ENCODE measurements at regions not wholly inside any gene's neighbourhood (a gene's known extent, or its start where the extent isn't known, plus 50 kb on each side); places are given as distances from the start of the nearest gene placed in this dataset.

DNA sequence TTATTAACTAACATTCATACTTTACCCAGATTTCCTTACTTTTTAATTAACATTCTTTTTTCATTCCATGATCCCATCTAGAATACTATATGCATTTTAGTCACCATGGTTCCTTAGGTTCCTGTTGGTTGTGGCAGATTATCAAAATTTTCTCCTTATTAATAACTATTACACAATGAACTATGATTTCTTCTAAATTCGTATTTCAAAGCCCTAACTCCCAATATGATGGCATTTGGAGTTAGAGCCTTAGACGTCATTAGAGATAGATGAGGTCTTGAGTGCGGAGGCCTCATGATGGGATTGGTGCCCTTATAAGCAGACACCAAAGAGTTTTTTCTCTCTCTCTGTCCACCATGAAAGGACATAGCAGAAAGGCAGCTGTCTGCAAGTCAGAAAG, 485.4 kb downstream of the TLR4 start:
- DNase-seq (ENCODE audit: low read depth) = no peak

DNA sequence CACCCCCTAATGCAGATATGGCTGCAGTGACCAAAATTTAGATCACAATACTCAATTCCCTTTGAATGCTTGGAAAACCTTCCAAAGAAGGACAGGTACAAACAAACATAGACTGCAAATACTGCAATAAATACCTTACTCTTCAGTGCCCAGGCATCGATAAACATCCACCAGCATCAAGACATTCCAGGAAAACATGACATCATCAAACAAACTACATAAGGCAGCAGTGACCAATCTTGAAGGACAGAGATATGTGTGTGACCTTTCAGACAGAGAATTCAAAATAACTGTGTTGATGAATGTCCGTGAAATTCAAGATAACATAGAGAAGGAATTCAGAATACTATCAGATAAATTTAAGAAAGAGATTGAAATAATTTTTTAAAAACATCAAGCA, 488.6 kb downstream of the TLR4 start:
- DNase-seq (ENCODE audit: low read depth) = no peak

DNA sequence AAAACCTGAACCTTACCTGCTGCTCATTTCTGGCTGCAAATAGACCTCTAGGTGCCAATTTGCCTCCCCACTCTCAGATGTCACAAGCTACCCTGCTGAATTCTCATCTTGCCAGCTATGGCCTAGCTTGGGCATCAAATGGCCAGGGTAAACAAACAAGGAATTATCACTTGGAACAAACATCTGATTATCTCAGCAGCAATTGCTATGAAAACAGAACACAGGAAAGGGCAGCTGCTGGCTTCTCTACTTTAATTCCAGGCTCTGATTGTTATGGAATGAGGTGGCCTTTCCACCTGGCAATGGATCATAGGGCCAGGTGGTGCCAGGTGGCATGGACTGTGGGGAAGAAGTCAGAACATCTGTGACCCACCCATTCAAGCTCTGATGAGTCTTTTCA, 505.1 kb downstream of the TLR4 start:
- DNase-seq (ENCODE audit: low read depth) = no peak

DNA sequence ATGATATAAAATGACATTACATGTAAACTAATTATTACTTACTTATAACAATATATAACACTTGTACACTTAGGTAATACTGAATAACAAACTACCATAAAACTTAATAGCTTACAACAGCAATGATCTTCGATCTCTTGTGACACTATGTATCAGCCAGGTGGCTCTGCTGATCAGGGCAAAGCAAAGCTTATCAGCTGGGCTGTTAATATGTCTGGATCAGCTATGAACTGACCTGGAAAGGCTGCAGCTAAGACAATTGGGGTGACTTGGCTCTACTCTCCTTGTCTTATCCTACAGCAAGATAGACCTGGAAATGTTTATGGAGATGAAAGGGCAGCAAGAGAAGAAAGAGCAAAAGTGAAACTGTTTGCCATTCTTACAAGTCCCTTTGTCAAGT, 511.3 kb downstream of the TLR4 start:
- no peak for DNase-seq (ENCODE audit: low read depth)

DNA sequence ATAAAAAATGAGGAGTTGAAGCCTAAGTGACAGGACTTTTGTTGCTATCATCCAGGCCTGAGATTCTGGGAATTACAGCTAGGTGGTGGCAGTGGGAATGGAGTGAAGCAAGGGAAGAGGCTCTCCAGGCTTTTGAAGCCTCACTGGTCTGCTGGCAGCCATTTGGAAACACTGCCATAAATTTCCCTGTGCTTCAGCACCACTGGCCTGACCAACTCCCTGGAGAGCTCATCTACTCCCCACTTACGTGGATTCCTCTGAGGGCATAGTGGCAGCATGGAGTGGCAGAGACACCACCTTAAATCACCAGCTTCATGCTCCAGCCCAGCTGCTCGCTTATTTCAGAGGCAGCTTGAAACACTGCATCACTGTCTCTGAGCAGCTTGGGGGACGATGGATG, 518.2 kb downstream of the TLR4 start:
- DNase-seq (ENCODE audit: low read depth) = no peak

DNA sequence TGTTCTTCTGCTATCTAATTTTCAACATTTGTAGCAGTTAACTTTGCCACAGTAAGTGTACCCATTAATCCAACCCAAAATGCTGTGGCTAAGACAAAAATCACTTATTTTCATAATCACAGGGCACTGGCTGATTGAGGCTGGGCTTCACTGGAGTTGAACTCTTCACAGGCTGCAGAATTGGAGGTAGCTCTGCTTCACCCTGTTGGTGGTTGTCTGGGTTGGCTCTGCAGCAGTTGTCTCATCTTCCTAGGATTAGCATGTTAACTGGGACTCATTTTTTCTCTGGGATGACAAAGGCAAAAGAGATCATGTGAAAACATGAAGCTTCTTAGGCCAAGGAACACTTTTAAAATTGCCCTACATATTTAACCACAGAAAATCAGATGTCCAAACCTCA, 518.9 kb downstream of the TLR4 start:
- DNase-seq (ENCODE audit: low read depth) = no peak

DNA sequence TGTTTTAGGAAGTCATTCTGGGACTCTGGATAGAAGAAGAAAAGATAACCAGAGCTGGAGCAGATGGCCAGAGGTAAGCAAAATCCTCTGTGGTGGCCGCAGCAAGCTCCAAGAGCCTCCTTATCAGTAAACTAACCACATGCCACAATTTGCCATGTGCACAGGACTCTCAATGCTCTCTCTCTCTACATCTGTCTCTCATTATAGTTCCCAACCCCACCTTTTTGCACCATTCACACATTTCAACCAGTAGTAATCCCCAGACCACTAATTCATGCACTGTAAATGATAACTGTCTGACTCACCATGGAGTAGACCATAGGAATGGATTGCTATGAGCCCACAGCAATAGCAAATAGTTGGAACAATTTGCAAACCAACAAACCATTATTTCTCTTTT, 526.1 kb downstream of the TLR4 start:
- no peak for DNase-seq (ENCODE audit: low read depth)

DNA sequence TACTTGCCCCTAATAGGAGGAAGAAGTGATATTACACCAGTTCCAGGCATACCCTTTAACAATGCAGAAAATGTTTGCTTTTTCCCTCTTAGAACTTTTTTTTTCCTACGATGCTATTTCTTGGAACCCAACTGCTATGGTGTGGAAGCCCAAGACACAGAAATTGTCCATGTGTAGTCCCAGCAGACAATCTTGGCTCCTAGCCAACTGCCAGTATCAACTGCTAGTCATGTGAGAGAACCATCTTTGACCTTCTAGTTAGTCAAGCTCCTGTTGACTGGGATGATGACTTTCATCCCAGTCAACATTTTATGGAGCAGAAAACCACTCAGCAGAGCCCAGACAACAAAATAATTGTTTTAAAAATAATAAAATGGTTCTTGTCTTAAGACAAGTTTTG, 532.4 kb downstream of the TLR4 start:
- DNase-seq (ENCODE audit: low read depth) = no peak

DNA sequence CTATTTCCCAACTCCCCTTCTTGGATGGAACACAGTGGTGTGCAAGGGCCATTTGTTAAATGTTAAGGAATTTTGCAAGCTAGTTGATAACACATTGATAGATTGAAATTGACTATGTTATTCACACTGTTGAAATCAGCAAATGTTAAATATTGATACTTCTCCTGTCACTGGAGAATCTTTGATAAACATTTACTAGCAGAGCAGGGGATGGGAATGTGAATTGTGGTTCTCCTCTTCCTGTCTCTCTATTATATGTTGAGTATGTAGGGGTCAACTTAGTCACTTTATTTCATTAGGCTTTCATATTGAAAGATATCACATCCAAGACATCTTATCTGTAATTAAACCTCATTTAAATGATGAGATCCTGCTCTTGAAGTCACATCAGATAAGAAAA, 533.9 kb downstream of the TLR4 start:
- no peak for DNase-seq (ENCODE audit: low read depth)

DNA sequence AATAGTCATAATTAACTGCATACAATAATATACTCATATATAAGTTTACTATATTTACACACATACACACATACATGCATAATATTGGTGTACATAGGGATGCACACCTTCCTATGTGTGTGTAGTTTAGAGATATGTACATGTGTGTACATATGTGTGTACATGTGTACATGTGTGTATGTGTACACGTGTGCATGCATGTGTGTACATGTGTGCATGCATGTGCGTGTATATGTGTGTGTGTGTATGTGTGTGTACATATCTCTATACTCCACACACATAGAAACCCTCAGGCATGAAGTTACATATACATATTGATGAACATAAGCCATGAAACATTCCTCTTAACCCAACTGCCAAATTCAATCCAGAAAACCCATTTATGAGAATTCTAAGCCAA, 547.8 kb downstream of the TLR4 start:
- no peak for DNase-seq (ENCODE audit: low read depth)

DNA sequence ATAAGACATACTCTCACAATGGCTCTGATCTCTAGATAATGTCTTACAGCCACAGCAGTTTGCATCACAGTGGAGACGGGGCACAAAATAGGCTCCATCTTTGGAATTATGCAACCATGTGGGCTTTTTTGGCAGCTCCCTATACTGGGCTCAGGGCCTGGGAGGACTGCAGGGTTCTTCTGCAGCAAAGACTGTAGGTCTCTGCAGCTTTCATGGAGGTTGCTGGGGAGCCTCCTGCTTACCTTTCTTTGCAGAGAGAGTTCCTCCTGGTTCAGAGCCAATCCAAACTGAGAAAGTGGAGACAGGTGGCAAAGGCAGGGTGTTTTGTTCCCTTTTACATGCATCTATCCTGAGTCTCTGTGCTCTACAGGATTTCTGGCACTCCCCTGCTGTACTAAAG, 558.0 kb downstream of the TLR4 start:
- no peak for DNase-seq (ENCODE audit: low read depth)

DNA sequence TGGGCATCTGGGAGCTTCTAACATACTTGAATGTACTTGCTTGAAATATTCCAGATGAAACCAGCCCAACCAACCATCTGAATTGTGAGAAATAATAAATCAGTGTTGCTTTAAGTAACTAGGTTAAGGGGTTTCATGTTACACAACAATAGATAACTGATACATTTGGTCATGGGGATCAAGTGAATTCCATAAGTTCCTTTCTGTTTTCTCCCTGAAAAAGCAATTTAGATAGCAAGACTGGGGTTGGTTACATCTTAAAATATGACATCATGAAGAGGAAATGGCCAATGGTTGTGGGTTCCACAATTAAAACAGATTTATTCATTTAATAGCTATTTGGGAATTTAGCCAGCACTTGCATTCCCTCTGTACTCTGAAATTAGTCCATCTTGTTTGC, 559.7 kb downstream of the TLR4 start:
- DNase-seq (ENCODE audit: low read depth) = no peak

DNA sequence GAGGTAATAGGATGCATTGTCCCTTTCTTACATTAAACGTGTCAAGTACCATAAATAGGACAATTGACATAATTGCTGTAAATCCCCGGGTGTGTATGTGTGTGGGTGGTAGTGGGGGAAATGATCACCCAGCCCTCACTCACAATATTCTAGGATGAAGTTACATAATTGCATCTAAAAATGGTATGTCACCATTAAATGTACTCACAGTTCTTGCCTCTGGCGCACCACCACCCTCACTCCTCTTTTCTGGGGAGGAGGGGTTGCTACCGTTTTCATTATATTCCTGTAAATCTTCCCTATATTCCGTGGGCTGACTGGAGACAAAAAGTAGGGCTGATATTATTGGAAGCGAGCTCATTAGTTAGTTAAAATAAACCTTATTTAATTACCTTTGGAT, 563.8 kb downstream of the TLR4 start:
- DNase-seq (ENCODE audit: low read depth) = no peak

DNA sequence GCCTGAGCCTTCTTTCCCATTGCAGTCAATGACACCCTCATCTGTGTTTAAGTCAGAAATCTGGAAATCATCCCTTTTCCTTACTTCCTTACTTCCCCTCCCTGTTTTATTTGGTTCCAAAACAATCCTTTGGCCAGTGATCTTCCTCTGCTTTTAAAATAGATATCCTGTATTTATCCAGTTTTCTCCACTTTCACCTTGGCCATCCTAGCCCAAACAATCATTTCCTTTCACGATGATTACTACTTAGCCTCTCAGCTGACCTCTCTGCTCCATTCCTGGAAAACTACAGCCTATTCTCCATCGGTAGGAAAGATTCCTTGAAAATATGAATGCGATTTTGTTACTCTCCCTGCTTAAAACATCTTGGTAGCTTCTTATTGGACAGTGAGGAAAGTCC, 565.4 kb downstream of the TLR4 start:
- no peak for DNase-seq (ENCODE audit: low read depth)

DNA sequence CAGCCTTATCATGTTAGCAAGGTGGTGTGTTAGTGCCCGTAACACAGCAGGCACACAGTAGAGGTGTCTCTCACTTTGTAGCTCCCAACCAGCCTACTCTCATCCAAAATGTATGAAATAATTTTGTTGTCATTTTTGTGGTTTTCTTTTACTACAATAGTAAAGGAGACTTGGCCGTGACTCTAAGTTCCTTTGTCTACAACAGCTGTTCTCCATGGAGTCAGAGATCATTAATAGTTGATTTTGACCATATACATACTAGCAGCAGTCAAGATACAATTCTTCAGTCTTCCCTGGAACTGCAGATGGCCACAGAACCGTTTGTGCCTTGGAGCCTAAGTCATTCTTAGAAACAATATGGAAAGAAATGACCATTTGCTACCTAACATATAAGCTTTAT, 567.1 kb downstream of the TLR4 start:
- DNase-seq (ENCODE audit: low read depth) = no peak

DNA sequence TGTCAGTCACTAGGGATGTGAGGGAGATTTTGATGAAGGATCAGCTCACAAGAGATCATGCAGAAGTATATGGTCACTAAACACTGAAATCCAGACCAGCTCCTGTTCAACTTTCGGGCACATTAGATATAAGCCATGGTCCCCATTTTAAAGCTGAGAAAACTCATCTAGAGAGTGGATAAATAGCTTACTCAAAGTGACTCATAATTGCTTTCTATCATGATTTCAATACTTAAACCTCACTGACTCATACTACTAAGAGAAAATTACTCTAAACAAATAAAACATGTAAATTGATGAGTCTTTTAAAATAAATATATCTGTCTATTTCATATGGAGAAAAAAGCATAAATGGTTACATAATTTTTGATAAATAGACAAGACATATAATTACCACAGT, 567.7 kb downstream of the TLR4 start:
- no peak for DNase-seq (ENCODE audit: low read depth)

DNA sequence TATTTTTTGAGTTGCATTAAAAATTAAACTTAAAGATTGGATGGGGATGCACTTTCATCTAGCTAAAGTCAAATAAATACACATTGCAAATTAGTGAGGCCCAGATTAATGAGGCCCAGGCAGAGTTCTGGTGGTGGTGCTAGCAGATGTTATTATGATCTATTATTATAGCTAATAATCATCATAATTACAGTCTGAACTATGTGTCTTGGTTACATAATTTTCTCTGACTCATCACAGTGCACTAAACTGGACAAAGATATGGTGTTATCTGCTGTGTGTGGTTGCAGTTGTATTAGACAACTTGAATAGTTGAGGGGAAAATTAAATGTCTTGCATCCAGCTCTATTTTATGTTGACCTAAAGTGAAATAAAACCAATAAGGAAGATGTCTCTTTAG, 568.8 kb downstream of the TLR4 start:
- no peak for DNase-seq (ENCODE audit: low read depth)

DNA sequence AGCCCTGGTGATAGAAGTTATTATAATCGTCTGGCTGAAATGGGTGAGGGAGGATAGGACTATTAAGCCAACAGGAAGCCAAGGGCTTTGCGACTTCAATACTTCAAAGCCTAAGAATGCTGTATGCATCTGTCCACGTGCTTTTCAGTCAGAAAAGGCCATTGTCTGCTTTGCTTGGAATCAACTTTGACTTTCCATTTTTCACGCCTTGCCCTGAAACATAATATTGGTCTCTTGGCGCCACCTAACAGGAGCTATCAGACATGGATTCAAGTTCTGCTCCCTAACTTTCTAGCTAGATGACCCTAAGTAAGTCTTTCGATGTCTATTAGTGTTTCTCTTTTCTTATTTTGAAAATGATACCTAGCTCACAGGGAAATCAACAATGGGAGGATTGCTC, 572.6 kb downstream of the TLR4 start:
- no peak for DNase-seq (ENCODE audit: low read depth)

DNA sequence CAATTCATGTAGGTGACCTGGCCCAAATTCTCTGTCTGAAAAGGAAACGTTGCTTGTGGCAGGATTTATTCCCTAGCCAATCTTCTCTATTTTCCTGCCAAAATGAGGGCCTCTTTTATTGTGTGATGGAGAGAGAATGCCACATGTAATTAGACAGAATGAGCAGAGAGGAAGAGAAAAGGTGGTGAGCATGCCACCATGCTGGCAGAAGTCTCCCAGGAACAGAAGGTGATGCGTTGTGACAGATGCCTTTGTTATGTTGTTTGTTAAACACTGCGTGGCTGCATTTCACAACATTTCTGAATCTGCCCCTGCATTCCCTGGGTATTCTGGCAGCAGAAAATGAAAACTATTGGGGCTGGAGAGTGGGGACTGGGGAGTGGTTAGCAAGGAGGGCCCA, 577.6 kb downstream of the TLR4 start:
- DNase-seq (ENCODE audit: low read depth) = no peak

DNA sequence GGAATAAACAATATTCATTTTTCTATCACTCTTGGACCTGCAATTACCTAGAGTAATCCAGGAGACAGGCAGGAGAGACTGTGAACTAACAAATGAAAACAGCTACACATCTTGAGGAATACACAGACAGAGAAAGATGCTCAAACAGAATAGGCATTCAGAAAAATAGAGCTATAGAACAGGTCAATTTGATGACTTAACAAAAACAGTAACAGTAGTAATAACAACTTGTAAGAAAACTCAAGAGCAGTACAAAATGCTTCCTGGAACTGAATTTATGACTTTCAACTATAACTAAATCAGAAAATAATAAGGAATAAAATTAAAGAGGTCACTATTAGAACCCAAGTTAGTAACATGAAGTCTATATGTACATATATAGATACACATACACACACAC, 579.3 kb downstream of the TLR4 start:
- DNase-seq (ENCODE audit: low read depth) = no peak

DNA sequence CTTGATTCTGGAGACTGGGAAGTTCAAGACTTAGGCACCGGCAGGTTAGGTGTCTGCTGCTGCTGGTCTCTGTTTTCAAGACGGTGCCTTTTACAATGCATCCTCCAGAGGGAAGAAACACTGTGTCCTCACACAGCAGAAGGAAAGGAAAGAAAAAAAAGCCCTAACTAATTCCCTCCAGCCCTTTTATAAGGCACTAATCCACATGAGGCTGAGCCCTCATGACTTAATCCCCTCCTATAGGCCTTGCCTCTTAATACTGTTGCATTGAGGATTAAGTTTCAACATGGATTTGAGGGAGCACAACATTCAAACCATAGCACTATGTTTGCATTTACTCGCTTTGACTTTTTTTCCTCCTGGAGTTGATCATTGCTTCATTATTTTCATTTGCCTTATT, 585.9 kb downstream of the TLR4 start:
- DNase-seq (ENCODE audit: low read depth) = no peak

DNA sequence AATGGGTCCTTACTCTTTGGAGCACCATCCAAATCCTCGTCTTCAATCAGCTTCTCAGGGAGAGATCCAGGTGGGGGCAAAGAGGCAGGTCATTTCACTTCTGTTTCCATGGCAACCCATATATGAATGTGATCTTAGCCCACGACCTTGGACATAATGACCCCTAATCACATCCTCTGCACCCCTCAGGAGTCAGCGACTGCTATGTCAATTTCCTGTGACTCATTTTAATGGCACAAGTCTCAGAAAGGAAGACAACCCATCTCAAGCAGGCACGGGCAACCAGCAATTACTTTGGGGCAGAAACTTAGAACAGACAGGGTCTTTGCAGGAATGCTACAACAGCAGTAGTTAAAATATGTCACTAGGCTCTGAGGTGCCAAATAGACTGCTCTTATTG, 591.2 kb downstream of the TLR4 start:
- no peak for DNase-seq (ENCODE audit: low read depth)

DNA sequence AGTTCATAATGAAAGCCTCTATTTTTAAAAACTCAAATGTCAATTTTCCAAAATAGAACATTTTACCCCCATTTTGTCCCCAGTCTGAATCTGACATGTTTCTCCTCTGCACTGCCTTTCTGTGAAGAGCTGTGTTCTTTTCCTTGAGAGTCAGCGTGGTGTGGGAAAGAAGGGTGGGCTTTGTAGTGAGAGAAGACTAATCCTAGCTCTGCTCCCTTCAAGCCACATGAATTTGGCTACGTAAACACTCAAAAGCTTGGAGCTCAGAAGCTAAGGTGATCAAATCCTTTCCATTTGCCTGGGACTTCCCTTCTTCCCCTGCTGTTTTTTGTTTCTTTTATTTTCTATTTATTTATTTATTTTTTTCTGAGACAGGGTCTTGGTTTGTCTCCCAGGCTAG, 598.5 kb downstream of the TLR4 start:
- no peak for DNase-seq (ENCODE audit: low read depth)

DNA sequence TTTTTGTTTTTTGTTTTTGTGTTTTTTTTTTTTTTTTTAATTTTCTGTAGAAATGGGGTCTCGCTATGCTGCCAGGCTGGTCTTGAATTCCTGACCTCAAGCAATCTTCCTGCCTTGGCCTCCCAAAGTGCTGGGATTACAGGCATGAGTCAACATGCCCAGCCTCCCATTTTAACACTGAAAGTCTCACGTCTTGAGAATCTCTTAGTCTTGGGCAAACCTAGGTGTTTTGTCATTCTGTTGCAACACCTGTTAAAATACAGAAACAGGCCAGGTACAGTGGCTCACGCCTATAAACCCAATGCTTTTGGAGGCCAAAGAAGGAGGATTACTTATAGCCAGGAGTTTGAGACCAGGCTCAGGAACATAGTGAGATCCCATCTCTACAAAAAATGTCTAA, 599.0 kb downstream of the TLR4 start:
- no peak for DNase-seq (ENCODE audit: low read depth)

DNA sequence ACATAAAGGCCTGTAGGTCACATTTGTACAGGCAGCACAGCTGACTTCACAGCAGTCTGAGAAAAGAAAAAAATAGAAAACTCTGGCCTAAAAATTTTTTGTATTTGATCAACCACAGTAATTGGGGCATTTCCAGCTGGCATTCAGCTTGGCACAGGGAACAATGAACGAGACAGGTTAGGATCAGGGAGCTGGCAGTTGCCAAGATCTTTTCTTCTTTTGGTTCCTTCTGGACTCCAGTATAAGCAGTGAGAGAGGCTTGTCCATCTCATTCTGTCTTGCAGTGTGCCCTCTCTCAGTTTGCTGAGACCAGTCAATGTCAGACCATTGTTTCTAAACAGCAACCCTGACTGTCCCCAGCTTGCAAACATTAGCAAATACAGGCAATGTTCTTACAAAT, 601.1 kb downstream of the TLR4 start:
- no peak for DNase-seq (ENCODE audit: low read depth)

DNA sequence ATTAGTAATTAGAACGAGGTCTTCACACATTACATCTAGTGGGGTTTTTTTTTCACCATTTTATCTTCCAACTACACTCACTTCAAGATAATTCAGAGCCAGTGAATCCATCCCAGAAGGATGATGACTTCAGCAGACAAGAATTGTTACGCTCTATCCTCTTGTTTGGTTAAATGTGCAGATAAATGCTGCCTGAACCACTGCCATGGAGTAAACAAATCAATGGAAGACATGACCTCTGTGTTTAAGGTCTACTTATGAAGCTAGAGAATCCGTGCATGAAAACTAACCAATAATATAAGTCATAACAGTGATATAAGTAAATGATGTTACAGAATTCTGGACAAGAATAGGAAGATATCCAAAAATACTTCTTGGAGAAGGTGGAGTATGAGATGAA, 602.6 kb downstream of the TLR4 start:
- DNase-seq (ENCODE audit: low read depth) = no peak

Measured in GM04504 (cell line).